GM12874 (cell line): ENCODE measurements at regions not wholly inside any gene's neighbourhood (a gene's known extent, or its start where the extent isn't known, plus 50 kb on each side); places are given as distances from the start of the nearest gene placed in this dataset.

Experiments used
- CTCF ChIP-seq: IDR thresholded peaks from 2 replicates; pipeline ENCODE4 v1.5.1; 2011; ENCODE audit warnings: low read depth, mild to moderate bottlenecking, control low read depth, low read length, moderate library complexity; ENCODE audit not compliant: insufficient read depth

- no peak for TF ChIP-seq CTCF
Observed at GRCh38 chr15:69505956-69506556, 53.4 kb downstream of the RPLP1 start.

GRCh38 chr15:69508659-69509058 is 56.0 kb downstream of the RPLP1 start:
- no peak for TF ChIP-seq CTCF

- TF ChIP-seq CTCF = no peak
Observed at GRCh38 chr15:69509131-69509530, 56.5 kb downstream of the RPLP1 start.

- TF ChIP-seq CTCF = no peak
Observed at GRCh38 chr15:69510556-69510955, 57.9 kb downstream of the RPLP1 start.

- no peak for TF ChIP-seq CTCF
Observed at GRCh38 chr15:69511015-69511414, 58.4 kb downstream of the RPLP1 start.

GRCh38 chr15:69511716-69512340 is 59.2 kb downstream of the RPLP1 start:
- TF ChIP-seq CTCF = no peak

GRCh38 chr15:69513450-69513960 is 60.9 kb downstream of the RPLP1 start:
- TF ChIP-seq CTCF = no peak
